Uterus (tissue), 3 donors: ENCODE measurements at regions not wholly inside any gene's neighbourhood (a gene's known extent, or its start where the extent isn't known, plus 50 kb on each side); places are given as distances from the start of the nearest gene placed in this dataset.

Experiments
- DNase-seq, 2 donors: peaks; one replicate each; pipeline ENCODE4 v3.0.0-alpha.2; 2019 to 2020
- H3K27ac ChIP-seq, 2 donors: fragments of 200-600 bp; sonication (generic); 1 replicate in 1 of 2; 2 replicates in 1 of 2; pipeline ENCODE4 v1.5.1; 2016 to 2018
- H3K27me3 ChIP-seq, 2 donors: fragments of 200-600 bp; sonication (generic); one replicate each; pipeline ENCODE4 v1.5.1; 2018 to 2019; ENCODE audit warnings: control low read depth in 1 of 2
- H3K36me3 ChIP-seq, 2 donors: fragments of 200-600 bp; sonication (generic); one replicate each; pipeline ENCODE4 v1.5.1; 2019; ENCODE audit warnings: control low read depth in 1 of 2
- H3K4me1 ChIP-seq, 2 donors: fragments of 200-600 bp; sonication (generic); one replicate each; pipeline ENCODE4 v1.5.1; 2018 to 2019; ENCODE audit warnings: control low read depth in 1 of 2
- H3K4me3 ChIP-seq, 2 donors: fragments of 200-600 bp; sonication (generic); 1 replicate in 1 of 2; 2 replicates in 1 of 2; pipeline ENCODE4 v1.5.1; 2018 to 2019; ENCODE audit warnings: mild to moderate bottlenecking in 1 of 2
- H3K9me3 ChIP-seq, 2 donors: fragments of 200-600 bp; sonication (generic); one replicate each; pipeline ENCODE4 v1.5.1; 2019; ENCODE audit warnings: control low read depth in 1 of 2
- CTCF ChIP-seq, 4 experiments: fragments of 200-600 bp in 2 of 4; fragments of 450-650 bp in 2 of 4; sonication (generic) in 2 of 4; IDR thresholded peaks; one replicate each; pipeline ENCODE4 v1.5.1; 2016 to 2019; ENCODE audit warnings: antibody characterized with exemption in 4 of 4, mild to moderate bottlenecking in 2 of 4, moderate library complexity in 1 of 4
- POLR2A ChIP-seq, 2 donors: fragments of 450-650 bp; IDR thresholded peaks; one replicate each; pipeline ENCODE4 v1.6.1; 2016; ENCODE audit warnings: antibody characterized with exemption in 2 of 2, mild to moderate bottlenecking in 1 of 2, moderate library complexity in 1 of 2
- intact Hi-C: fragments of 100-400 bp; cut with DNase I; formaldehyde crosslinking; loops from one replicate; pipeline ENCODE4 v1.15.1; 2023; ENCODE audit warnings: low total_unique reads
- donor health status: DM: yes; HTN: yes; CAD: no.

GRCh38 chr6:14727494-14728395 is 518.1 kb upstream of the JARID2 start:
- H3K9me3 ChIP-seq = no peaks in the 10 kb centered on the region
- intact Hi-C loops = no loop called here
- H3K4me1 ChIP-seq = peaks cover 0 to 5% of the 10 kb centered on the region in 2 donors
- DNase-seq = no peak
- H3K27ac ChIP-seq = peak overlapping the region; percentile 18 to 28
- no peaks in the 10 kb centered on the region for H3K36me3 ChIP-seq
- no peaks in the 10 kb centered on the region for H3K27me3 ChIP-seq
- H3K4me3 ChIP-seq = no peak overlapping the region
- TF ChIP-seq CTCF (IDR thresholded peaks at IDR 0.05) (no peak), POLR2A (IDR thresholded peaks at IDR 0.05) (no peak)

DNA sequence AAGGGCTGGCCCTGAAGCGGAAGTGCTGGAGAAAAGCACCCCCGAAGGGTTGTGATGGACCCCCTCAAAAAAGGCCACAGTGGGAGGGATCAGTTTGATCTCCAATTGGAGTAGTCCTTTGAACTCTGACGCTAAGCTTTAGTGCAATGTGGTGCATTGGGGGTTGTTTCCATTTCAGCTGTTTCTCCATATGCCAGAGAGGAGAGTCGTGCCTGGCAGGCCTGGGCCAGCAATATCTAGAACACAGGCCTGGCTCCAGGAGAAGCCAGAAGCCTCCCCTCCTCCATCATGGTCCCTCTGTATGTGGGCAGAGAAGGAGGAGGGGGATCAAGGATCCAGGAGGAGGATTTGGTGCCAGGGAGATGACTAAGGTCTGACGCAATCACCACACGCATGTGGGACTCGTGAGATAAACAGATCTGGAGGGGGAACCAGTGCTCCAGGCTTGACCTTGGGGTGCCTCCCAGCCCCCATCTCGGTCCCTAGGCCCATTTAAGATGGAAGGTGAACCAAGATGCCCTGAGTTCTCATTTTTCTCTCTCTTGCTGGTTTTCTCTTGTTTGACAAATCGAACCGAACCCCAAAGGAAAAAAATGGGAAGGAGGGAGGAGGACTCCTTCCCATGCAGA is 517.4 kb upstream of the JARID2 start:
- H3K4me3 ChIP-seq = no peak overlapping the region
- H3K36me3 ChIP-seq = no peaks in the 10 kb centered on the region
- peak overlapping the region; percentile 18 to 28 for H3K27ac ChIP-seq
- H3K4me1 ChIP-seq = peaks cover 0 to 5% of the 10 kb centered on the region in 2 donors
- H3K9me3 ChIP-seq = no peaks in the 10 kb centered on the region
- DNase-seq = peak; percentile 62 to 71
- intact Hi-C loops = no loop called here
- no peaks in the 10 kb centered on the region for H3K27me3 ChIP-seq
- no peak for TF ChIP-seq POLR2A (IDR thresholded peaks at IDR 0.05)

DNA sequence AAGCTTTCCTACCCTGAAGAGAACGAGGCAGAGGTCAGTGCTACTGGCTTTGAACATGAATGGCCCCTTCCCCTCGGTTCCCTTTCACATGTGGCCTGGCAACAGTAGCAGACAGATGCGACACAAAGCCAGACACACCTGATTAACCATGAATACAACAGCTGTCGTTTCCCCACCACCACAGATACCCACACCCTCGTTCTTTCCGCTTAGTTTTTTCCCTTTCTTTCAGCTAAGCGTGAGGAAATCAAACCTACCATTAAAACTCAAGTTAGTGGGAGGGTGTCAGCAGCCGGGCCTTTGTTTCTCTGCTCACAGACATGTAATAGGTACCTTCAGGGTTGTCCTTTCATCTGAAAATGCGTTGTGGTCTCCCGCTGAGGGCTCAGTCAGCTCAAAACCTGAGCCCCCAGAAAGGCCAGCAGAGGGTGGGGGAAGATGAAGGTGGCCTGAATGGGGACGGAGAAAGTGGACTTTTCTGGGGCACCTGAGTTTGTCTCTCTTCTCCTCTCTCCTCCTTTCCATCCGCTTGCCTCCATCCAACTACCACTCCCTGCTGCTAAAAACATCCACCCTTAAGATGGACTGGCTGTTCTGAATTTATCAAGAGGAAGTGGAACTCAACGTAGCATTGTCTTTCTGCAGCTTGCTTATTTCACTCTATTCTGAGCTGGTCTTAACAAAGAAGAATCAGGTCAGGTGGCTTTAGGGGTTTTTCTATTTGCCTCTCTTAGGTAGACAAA is 516.6 kb upstream of the JARID2 start:
- intact Hi-C loops = no loop called here
- no peaks in the 10 kb centered on the region for H3K36me3 ChIP-seq
- no peaks in the 10 kb centered on the region for H3K9me3 ChIP-seq
- TF ChIP-seq POLR2A (IDR thresholded peaks at IDR 0.05) = no peak
- no peak for TF ChIP-seq CTCF (IDR thresholded peaks at IDR 0.05)
- H3K4me3 ChIP-seq = no peak overlapping the region
- peak overlapping the region; percentile 18 to 28 for H3K27ac ChIP-seq
- H3K27me3 ChIP-seq = no peaks in the 10 kb centered on the region
- H3K4me1 ChIP-seq = peaks cover 0 to 5% of the 10 kb centered on the region in 2 donors
- no peak for DNase-seq

DNA sequence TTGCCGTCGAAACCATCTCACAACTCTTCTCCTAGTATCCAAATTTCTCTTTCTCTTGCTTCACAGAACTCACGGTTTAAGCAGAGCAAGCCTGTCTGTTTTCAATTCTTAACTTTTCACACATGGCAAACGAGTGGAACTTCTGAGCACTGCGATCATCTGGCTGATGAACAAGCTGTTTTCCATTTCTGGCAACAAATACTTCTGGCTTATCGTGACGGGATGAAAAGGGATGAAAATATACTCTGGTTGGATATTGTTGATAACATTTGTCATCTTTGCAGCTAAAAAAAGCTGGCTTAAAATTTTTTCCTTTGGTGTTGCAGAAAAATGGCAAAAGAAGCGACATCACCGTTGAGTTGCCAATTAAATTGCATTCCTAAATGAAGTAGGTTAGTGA is 515.2 kb upstream of the JARID2 start:
- no peaks in the 10 kb centered on the region for H3K9me3 ChIP-seq
- TF ChIP-seq CTCF (IDR thresholded peaks at IDR 0.05) = no peak
- TF ChIP-seq POLR2A (IDR thresholded peaks at IDR 0.05) = no peak
- intact Hi-C loops = no loop called here
- H3K4me1 ChIP-seq = peaks cover 0 to 5% of the 10 kb centered on the region in 2 donors
- no peaks in the 10 kb centered on the region for H3K27me3 ChIP-seq
- H3K4me3 ChIP-seq = no peak overlapping the region
- no peaks in the 10 kb centered on the region for H3K36me3 ChIP-seq
- no peak for DNase-seq
- H3K27ac ChIP-seq = no peak overlapping the region

DNA sequence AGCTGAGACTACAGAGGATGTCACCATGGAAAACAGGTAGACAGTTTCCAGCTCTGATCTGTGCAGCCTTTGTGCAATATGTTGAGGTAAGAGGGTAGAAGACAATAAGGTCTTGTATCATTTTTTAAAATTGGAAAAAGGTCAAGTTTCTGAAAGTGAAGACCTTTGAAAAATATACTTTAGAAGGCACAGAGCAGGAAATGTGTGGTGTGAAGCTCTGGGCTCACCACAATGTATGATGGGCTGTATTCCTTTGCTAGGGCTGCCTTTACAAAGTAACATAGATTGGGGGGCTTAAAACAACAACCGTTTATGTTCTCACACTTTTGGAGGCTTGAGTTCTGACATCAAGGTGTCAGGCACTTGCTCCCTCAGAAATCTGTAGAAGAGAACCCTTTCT is 514.3 kb upstream of the JARID2 start:
- DNase-seq = no peak
- peaks cover 0 to 5% of the 10 kb centered on the region in 2 donors for H3K4me1 ChIP-seq
- no peaks in the 10 kb centered on the region for H3K36me3 ChIP-seq
- intact Hi-C loops = no loop called here
- H3K4me3 ChIP-seq = no peak overlapping the region
- no peaks in the 10 kb centered on the region for H3K9me3 ChIP-seq
- TF ChIP-seq CTCF (IDR thresholded peaks at IDR 0.05) = no peak
- no peak for TF ChIP-seq POLR2A (IDR thresholded peaks at IDR 0.05)
- no peak overlapping the region for H3K27ac ChIP-seq
- H3K27me3 ChIP-seq = no peaks in the 10 kb centered on the region
